Glomerular visceral epithelial cell (primary cell): ENCODE measurements at regions not wholly inside any gene's neighbourhood (a gene's known extent, or its start where the extent isn't known, plus 50 kb on each side); places are given as distances from the start of the nearest gene placed in this dataset.
"Not testable (repeated sequence)": the region's sequence is repeated elsewhere in the genome, so short reads cannot be mapped to it uniquely, and the experiment has no call there.

Experiments
- DNase-seq: peaks from one replicate; pipeline ENCODE4 v3.0.0-alpha.2; 2016; ENCODE audit errors: extremely low spot score

DNA sequence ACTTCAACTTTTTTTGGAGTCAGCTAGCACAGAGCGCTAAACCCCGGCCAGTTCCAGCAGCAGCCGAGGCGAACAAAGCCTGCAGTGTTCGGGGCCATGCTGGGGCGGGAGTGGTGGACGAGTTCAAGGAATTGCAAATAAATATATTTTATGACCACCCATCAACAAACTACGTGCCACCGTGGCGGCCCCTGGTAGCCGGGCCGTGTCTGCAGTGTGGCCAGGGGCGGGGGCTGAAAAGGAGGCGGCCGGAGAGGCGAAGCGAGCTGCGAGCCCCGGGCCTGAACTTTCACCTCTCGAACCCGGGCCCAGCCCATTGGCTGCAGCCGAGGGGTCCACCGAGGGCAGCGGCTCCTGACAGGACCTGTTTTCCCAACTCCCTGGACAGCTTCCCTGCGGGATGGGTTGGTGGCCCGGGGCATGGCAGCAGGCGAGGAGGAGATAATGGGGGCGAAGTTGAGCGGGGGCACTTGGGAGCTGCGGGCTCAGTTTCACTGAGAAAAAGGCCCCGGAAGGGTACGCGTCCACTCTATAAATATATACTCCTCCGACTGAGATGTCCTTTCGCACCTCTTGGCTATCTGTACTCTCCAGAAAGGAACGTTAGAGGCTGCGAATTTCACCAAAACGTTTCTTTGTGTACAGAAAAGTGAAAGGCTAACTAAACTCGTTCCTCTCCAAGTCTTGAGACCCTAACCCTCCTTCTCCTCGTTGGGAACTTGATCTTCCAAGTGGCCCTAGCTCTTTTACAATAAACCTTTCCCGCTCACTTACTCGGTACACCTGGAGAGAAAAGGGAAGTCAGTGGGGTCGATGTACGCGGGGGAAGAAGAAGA, 164.6 kb upstream of the PPP1R3A start:
- DNase-seq = peak; percentile 8

DNA sequence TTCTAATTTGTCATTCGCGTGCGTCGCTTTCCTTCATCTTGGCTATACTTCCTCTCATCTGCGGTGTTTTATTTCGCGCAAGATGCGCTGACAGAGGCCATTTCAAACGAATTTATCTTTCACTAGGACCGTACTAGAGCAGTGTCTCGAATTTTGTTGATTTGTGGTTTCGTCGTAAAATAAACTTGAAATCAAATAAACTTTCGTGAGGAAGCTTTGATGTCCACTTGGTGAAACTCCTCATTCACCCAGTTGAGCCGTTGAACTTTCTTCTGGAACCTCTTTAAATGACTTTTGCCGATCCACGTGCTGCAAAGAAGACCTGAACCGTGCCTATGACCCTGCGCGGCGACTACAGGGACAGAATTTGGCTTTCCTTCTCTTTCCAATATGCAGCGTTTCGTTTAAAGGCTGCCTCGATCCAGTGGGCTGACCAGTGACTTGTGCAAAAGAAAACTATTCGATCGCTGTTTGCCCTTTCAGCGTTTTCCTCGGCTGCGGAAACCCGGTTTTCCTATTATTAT, 163.9 kb upstream of the PPP1R3A start:
- peak; percentile 4 for DNase-seq

DNA sequence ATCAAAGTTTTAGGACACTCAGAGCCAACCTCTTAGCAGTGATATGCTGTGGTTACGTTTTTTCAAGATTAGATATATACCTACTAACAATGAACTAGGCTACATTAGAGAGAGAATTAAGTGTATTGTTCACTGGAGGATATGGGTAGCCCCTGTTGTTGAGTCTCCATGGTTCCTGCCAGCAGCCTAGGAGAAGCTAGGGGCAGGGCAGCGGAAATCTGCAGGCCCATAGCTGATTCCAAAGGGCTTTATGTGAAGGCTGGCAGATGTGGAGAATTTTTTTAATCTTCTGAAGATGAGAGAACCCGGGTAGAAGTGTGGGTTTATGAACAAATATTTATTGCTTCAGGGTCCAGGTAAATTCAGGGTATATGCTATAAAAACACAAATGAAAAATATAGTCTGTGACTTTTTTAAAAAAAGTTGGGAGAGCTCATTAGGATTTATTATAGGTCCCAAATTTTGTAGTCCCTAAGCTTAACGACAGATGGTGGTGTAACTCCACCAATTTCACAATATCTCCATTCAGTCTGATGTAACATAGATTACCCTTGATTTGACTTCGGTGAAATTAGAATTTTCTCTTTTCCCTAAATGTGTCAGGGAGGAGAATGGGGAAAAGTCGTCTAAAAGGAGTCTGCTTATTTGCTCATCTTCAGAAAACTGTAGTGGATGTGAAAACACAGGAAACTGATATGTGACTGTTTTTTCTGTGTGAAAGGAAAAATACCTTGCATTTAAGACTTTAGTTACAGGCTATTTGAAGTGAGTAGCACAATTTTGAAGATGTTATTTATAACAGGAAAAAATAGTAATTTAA, 163.0 kb upstream of the PPP1R3A start:
- peak; percentile 59 for DNase-seq

DNA sequence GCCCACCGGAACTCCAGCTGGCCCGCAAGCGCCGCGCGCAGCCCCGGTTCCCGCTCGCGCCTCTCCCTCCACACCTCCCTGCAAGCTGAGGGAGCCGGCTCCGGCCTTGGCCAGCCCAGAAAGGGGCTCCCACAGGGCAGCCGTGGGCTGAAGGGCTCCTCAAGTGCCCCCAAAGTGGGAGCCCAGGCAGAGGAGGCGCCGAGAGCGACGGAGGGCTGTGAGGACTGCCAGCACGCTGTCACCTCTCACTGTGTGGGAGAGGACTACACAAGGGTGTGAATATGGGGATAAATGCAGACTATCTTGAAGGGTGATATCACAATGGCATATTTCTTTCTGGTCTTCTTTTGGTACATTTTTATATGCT, 158.3 kb upstream of the PPP1R3A start:
- not testable (repeated sequence) for DNase-seq

DNA sequence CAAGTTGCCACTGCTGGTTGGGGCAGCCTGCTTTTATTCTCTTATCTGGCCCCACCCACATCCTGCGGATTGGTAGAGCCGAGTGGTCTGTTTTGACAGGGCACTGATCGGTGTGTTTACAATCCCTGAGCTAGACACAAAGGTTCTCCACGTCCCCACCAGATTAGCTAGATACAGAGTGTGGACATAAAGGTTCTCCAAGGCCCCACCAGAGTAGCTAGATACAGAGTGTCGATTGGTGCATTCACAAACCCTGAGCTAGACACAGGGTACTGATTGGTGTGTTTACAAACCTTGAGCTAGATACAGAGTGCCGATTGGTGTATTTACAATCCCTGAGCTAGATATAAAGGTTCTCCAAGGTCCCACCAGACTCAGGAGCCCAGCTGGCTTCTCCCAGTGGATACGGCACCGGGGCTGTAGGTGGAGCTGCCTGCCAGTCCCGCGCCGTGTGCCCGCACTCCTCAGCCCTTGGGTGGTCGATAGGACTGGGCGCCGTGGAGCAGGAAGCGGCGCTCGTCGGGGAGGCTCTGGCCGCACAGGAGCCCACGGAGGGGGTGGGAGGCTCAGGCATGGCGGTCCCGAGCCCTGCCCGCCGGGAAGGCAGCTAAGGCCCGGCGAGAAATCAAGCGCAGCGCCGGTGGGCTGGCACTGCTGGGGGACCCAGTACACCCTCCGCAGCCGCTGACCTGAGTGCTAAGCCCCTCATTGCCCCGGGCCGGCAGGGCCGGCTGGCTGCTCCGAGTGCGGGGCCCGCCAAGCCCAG, 157.8 kb upstream of the PPP1R3A start:
- DNase-seq = not testable (repeated sequence)

DNA sequence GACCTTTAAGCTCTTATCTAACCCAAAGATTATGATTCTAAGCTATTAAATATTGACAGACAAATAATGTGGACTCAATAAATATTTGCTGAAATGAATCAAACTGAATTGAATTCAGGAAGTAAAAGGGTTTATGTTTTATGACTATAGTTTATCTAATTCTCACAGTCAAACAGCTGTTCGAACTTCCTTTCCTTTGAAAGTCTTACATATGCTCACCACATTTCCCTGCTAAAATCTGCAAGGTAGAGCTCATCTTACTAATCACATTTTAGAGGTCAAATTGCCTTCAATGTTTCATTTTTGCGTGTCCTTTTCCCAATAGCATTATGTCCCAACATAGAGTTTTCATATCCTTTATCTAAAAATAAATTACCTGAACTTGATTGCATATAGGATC, 154.9 kb upstream of the PPP1R3A start:
- DNase-seq = no peak

DNA sequence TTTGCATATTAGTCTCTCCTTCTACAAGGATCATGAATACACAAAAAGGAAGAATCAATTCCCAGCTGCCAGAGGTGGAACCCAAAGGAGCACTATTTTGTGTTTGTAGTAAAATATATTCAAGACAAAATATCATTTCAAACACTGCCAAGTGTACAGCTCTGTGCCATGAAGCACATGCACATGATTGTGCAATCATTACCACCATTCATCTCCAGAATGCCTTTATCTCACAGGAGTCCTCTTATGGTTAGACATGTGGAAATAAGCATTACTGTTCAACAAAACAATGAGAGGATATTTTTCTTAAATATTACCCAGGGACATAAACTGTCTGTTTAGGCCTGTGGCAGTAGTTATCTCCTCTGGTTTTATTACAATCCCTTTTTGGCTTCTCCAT, 151.4 kb upstream of the PPP1R3A start:
- no peak for DNase-seq

DNA sequence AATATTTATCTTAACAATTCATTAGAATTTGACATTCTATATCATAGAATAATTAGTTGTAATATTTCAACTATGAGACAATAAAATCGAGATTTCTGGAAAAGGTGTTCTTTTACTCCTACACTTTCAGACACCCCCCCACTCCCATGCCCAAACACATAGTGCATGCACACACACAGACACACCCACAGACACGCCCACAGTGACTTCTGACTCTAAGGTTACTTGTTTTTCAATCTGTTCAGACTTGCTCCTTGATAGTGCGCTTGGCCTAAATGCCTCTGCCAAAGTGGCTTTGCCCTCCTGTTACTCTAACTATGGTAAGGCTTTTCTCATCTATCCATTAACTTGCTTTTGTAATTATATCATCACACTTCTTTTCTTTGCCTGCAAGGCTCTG, 144.0 kb upstream of the PPP1R3A start:
- DNase-seq = no peak

DNA sequence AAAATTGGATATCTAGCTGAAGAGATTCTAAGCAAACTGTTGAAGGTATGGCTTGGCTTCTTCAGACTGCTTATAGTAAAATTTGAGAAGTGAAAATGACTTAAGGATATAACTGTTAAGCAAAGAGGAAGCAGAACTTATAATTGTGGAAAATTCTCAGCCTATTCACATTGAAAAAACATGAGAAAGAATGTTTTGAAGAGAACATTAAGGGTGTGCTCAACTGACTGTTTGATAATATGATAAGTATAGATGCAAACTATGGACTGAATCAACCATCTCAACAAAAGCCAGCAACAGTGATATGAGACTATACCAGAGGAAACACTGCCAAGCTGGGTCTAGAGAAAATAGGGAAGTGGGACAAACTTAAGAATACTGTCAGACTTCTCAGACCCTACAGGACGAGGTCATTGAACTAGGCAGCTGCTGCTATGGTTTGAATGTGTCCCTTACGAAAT, 133.1 kb upstream of the PPP1R3A start:
- DNase-seq = no peak

DNA sequence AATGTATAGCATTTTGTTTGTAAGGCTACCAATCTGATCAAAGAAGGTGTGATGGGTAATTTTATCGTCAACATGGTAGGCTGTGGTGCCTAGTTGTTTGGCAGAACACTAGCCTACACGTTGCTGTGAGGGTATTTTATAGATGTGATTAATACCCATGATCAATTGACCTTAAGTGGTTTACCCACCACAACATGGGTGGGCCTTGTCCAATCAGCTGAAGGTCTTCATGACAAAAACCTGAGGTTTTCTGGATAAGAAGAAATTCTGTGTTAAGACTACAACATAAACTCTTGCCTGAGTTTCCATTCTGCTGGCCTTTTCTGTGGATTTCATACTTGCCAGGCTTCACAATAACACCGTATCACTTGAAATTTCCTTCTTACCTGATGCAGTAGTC, 131.8 kb upstream of the PPP1R3A start:
- no peak for DNase-seq

DNA sequence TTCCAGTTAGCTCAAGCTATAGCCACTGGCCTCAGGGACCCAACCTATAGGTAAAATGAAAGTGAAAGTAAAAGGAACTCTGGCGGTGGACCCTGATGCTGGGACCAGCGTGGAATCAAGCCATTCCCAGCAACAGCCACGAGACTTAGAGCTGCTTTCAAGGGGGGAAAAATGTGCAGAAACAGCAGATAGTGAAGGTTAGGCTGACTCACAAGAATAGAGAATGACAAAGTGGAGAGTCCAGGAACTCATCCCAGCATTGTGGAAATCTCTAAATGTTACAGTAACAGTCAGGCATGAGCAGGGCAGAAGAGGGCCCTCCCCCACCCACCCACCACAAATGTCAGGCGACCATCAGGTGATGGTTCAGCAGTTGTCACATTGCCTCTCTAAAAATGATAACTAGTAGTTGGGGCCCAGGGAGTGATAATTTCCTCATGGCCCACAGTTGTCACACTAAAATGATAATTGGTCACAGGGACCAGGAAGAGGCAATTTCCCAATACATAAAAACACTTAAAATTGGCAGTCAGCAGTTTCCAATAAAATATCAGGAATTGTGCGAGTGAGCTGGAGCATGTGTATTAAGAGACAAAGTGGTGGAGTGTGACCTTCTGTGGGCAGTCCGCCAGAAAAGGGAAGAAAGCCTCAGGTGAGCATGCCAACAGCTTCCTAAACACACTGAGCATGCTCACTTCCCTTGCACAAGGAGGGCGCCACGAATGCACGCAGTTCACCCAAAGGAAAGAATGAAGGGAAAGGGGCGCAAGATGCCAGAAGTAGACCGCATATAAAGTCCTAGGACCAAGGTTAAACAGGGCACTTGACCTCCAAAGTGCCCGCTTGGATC, 129.8 kb upstream of the PPP1R3A start:
- peak; percentile 22 for DNase-seq

DNA sequence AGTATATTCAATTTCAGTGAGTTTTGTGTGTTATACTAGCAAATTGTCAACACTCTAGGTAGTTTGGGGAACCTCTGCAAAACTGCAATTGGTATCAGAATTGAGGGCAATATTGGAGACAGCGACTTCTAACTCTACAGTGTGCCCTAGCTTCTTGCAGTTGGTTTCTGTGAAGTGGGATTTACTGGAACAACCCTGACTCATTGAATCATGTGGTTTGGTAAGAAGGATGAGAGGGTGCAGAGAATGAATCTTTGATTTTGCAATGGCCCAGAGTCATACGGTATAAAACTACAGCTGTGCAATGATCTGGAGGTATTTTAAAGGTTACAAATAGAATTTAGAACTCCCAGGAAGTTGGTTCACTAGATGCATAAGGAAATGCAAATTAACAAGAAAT, 129.1 kb upstream of the PPP1R3A start:
- peak; percentile 36 for DNase-seq

DNA sequence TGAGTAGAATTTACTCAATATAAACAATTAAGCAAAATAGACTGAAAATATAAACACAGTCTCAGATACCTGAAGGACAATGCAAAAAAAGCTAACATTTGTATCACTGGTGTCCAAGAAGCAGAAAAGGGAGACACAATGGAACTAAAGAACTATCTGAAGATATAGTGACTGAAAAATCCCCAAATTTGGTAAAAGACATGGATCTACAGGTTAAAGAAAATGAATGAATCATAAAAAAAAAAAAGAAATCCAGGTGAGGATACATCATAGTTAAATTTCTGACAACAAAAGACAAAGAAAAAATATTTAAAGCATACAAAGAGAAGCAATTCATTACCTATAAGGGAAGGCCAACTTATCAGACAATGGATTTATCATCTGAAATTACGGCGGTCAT, 114.7 kb upstream of the PPP1R3A start:
- DNase-seq = no peak

DNA sequence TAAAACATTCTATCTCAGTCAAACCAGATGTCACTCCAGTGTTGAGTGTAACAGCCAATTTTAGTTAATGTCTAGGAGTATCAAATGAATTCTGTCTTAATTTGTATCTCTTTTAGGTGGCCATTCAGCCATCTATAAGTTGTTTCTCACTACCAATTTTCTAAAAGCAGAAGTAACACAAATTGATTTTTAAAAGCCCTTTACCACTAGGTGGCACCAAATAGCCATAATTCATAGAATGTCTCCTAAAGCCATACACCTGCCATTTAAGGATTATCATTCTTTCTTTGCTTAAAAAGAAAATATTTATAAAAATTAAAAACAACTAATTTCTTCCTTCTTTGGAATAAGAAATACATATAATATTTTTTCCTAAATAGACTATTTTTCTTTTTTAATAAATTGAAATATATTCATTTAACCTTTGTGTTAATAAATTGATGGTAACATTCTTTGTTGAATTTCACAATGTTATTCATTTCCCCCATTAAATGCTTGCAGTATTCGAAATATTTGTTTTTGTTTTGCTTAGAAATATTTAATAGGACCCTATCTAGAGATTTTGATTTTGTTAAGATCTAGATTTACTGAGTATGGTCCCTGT, 107.8 kb upstream of the PPP1R3A start:
- peak; percentile 58 for DNase-seq

DNA sequence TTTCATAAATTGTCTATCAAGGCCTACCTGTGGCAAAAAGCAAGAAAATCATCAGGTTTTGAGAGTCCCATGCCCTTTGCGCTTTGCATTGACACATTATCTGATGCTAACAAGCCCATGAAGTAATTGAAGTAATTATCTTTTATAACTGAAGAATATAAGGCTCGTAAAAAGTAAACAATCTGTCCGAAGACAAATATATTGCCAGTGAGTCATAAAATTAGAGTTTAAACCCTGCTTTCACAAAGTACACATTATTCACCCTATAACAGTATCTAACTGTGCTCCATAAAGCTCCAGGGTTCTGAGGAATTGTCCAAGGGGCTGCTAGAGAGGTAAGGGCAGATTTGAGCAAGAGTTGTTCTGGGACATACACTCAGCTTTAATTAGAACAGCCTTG, 102.3 kb upstream of the PPP1R3A start:
- no peak for DNase-seq

DNA sequence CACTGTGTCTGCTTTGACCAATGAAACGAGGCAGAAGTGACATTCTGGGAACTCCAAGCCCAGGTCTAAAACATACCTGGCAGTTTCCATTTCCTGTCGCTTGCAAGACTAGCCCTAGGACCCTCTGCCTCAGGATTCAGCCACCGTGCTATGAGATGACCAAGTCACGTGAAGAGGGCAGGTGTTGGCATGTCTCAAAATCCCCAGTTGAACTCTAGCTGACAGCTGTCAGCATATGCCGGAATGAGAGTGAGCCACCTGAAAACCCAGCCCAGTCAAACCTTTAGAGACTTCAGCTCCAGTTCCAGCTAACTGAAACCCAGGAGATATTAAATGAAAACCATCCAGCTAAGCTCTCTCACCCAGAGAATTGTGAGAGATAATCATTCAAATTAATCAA, 89.9 kb upstream of the PPP1R3A start:
- DNase-seq = no peak

DNA sequence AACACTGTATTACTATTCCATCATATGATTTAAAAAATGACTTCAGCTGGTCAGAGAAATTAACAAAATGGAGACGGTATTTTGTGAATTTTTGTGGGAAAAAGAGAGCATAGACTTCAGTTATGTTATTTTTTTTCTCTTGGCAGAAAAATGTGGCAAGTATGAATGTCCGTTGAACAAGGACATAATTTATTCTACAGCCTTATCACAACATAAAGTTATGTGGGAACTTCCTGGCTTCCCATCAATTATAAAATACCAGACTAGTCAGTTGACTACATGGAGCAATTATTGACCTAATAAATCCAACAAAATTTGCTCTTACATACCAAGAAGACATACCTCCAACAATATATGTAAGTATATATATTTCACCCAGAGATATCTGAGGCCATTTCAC, 88.6 kb upstream of the PPP1R3A start:
- DNase-seq = no peak

DNA sequence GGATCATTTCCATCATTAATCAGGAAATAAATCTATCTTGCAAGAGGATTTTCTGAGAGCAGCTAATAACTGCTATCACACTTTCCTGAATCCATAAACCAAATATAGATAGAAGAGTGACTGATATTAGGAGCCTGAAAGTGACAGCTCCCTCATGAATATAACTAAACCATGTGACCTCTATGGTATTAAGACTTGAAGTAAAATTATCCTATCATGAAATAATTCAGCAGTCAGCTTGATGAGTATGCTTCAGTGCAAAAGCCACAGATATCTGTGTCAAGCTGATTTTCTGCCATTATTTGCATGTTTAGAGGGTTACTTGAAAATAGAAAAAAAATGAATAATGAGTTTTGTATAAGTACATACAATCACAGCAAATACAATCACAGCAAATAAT, 80.1 kb upstream of the PPP1R3A start:
- no peak for DNase-seq

DNA sequence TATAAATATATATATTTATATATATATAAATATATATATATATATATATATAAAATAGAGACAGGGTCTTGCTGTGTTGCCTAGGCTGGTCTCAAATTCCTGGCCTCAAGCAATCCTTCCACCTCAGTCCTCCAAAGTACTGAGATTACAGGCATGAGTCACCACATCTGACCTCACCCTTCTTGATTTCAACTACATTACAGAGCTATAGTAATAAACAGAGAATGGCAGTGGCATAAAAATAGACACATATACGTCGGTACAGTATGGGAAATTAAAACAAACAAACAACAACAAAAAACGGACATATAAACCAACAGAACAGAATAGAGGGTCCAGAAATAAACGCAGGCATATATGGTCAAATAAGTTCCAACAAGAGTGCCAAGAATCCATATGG, 77.6 kb upstream of the PPP1R3A start:
- no peak for DNase-seq

DNA sequence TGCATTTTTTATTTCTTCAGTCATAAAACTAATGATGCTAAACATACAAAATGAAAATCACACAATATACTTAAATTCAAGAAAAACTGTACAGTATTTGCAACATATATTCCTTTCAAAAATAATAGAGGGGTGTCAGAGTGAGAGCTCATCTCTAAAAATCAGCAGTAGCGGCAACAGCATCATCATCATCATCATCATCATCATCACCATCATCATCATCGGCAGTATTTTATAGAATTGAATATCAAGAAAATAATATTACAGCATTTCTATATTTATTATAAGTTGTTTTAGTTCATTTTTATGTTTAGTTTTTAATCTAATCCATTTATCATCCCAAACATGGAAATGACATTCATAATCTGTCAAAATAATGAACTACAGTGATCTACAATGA, 67.4 kb upstream of the PPP1R3A start:
- DNase-seq = no peak

DNA sequence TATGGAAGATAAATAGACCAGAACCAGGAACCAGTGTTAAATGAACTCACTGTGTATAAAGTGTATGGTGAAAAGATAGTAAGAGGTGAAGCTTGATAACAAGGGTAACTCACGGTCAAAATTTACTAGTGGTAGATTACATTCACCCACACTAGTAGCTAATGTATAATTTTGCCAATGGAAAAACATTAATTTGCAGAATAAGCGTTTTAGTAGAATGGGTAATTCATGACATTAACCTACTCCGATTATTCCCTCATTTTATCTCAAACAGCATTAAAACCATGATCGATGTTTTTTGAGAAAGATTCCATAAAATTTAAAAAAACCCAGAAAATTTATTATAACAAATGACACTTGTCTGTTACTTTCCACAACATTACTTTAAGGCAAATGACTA, 57.7 kb upstream of the PPP1R3A start:
- no peak for DNase-seq
